ENCODE measurements at regions not wholly inside any gene's neighbourhood (a gene's known extent, or its start where the extent isn't known, plus 50 kb on each side); places are given as distances from the start of the nearest gene placed in this dataset.

DNA sequence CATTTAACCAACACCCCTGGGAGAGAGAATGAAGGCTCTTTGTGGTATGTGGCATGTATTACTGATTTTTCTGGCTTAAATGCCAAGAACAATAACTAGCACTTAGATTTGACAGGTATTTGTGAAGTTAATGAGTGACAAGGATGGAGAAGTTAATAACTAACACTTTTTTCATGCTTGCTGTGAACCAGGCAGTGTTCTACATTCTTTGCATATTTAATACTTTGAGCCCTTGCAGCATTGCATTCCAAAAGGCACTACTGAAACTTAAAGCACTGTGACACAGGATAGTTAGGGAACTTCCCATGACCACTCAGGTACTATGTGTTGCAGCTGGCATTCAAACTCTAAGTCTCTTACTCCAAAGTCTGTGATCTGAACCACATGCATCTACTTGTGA lies 650.6 kb downstream of the ZPLD1 start:
- no peak for ATAC-seq
- TF ChIP-seq, protein P1, sequence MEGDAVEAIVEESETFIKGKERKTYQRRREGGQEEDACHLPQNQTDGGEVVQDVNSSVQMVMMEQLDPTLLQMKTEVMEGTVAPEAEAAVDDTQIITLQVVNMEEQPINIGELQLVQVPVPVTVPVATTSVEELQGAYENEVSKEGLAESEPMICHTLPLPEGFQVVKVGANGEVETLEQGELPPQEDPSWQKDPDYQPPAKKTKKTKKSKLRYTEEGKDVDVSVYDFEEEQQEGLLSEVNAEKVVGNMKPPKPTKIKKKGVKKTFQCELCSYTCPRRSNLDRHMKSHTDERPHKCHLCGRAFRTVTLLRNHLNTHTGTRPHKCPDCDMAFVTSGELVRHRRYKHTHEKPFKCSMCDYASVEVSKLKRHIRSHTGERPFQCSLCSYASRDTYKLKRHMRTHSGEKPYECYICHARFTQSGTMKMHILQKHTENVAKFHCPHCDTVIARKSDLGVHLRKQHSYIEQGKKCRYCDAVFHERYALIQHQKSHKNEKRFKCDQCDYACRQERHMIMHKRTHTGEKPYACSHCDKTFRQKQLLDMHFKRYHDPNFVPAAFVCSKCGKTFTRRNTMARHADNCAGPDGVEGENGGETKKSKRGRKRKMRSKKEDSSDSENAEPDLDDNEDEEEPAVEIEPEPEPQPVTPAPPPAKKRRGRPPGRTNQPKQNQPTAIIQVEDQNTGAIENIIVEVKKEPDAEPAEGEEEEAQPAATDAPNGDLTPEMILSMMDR (IDR thresholded peaks at IDR 0.05) = no peak
- Histone ChIP-seq H3K9me3 (no peaks in the 10 kb centered on the region), H3K4me3 (no peak overlapping the region), H3K36me3 (ENCODE audit: low read depth) (no peaks in the 10 kb centered on the region), H3K4me1 (ENCODE audit: low read depth) (no peaks in the 10 kb centered on the region)
- no peak for DNase-seq
- intact Hi-C loops (cut with DNase I, micrococcal nuclease) = no loop called here

DNA sequence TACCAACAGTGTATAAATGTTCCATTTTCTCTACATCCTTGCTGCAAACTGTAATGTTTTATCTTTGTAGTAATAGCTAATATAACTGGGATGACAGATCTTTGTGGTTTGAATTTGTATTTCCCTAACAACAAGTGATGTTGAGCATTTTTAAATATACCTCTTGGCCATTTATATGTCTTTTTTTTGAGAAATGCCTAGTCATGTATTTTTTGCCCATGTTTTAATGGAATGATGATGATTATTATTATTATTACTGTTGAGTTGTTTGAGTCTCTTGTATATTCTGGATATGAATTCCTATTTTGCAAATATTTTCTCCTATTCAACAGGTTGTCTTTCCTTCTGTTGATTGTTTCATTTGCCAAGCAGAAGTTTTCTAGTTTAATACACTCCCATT lies 654.9 kb downstream of the ZPLD1 start:
- ATAC-seq = no peak
- intact Hi-C loops (cut with DNase I, micrococcal nuclease) = no loop called here
- DNase-seq = no peak
- no peak overlapping the region for H3K4me3 ChIP-seq
- no peaks in the 10 kb centered on the region for H3K9me3 ChIP-seq
- TF ChIP-seq, protein P1 (IDR thresholded peaks at IDR 0.05) = no peak
- H3K4me1 ChIP-seq (ENCODE audit: low read depth) = no peaks in the 10 kb centered on the region
- H3K36me3 ChIP-seq (ENCODE audit: low read depth) = no peaks in the 10 kb centered on the region

DNA sequence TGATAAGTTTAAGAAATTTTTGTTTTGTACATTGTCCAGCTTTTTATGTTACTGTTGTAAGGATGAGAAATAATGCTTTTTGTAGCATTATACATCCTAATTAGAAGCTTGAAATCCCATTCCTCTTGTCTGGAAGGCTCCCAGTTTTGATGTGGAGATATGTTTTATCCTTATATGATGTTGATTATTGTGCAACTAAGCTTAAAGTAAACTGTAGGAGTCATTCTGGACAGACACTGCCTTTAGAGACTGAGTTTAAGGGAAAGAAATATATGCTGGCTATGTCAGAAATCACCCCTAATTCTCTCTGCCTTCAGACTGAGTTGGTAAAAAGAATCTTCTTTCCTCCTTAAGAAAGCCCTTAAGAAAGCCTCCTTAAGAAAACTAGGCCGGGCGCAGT lies 670.4 kb downstream of the ZPLD1 start:
- no peak for DNase-seq
- H3K9me3 ChIP-seq = no peaks in the 10 kb centered on the region
- H3K4me3 ChIP-seq = no peak overlapping the region
- no peaks in the 10 kb centered on the region for H3K4me1 ChIP-seq (ENCODE audit: low read depth)
- ATAC-seq = no peak
- TF ChIP-seq, protein P1 (IDR thresholded peaks at IDR 0.05) = no peak
- intact Hi-C loops (cut with DNase I, micrococcal nuclease) = no loop called here
- H3K36me3 ChIP-seq (ENCODE audit: low read depth) = no peaks in the 10 kb centered on the region

- Histone ChIP-seq H3K4me3 (no peak overlapping the region), H3K4me1 (ENCODE audit: low read depth) (no peaks in the 10 kb centered on the region), H3K36me3 (ENCODE audit: low read depth) (no peaks in the 10 kb centered on the region), H3K9me3 (no peaks in the 10 kb centered on the region)
- TF ChIP-seq, protein P1 (IDR thresholded peaks at IDR 0.05) = no peak
- DNase-seq (no peak), ATAC-seq (no peak)
- intact Hi-C loops (cut with DNase I, micrococcal nuclease) = no loop called here
These were observed 677.5 kb downstream of the ZPLD1 start for GRCh38 chr3:103112273-103112672.

GRCh38 chr3:103126115-103126514 lies 691.3 kb downstream of the ZPLD1 start:
- Histone ChIP-seq H3K36me3 (ENCODE audit: low read depth) (no peaks in the 10 kb centered on the region), H3K4me1 (ENCODE audit: low read depth) (no peaks in the 10 kb centered on the region), H3K4me3 (no peak overlapping the region), H3K9me3 (no peaks in the 10 kb centered on the region)
- TF ChIP-seq, protein P1 (IDR thresholded peaks at IDR 0.05) = no peak
- intact Hi-C loops (cut with DNase I, micrococcal nuclease) = no loop called here
- no peak for DNase-seq
- ATAC-seq = no peak

- intact Hi-C loops (cut with DNase I, micrococcal nuclease) = no loop called here
- TF ChIP-seq, protein P1 (IDR thresholded peaks at IDR 0.05) = no peak
- Histone ChIP-seq H3K4me3 (no peak overlapping the region), H3K4me1 (ENCODE audit: low read depth) (no peaks in the 10 kb centered on the region), H3K36me3 (ENCODE audit: low read depth) (no peaks in the 10 kb centered on the region), H3K9me3 (no peaks in the 10 kb centered on the region)
- no peak for ATAC-seq
- no peak for DNase-seq
These were observed 692.3 kb downstream of the ZPLD1 start for GRCh38 chr3:103127098-103127630.
